ENCODE measurements at regions not wholly inside any gene's neighbourhood (a gene's known extent, or its start where the extent isn't known, plus 50 kb on each side); places are given as distances from the start of the nearest gene placed in this dataset.
A peak's percentile ranks its signal among the peaks of the same experiment; 100 is the strongest.

DNA sequence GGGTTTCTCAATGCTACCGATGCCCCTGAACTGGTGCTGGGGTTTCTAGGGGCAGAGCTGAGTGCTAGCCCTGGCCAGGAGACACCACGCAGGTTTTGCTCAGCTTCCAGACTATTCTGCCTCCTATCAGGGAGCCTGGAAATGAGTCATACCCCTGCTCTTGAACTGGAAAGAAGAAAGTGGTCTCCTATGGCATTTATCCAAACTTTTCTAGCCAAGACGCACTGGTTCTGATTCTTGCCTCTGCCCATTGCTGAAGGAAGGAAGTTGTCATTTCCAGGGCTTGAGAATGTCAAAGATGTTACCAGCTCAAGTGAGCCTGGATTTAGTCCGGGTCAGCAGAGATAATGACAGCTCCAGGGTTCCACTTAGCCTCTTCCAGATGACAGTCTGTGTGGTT lies 561.9 kb downstream of the CDK5RAP2 start:
- DNase-seq (ENCODE audit: low spot score) (no peak), ATAC-seq (peak; percentile 44)

DNA sequence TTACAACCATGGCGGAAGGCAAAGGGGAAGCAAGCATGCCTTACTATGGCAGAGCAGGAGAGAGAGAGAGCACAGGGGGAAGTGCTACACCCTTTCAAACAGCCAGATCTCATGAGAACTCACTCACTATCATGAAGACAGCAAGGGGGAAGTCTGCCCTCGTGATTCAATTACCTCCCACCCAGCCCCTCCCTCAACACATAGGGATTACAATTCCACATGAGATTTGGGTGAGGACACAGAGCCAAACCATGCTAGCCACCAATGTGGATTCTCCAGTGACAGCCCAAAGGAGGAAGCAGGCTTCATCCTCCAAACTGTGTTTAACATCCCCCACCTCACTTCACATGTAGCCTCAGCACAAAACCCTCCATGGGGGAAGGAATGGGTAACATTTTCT lies 563.7 kb downstream of the CDK5RAP2 start:
- ATAC-seq, result no peak
- DNase-seq (ENCODE audit: low spot score), result no peak

DNA sequence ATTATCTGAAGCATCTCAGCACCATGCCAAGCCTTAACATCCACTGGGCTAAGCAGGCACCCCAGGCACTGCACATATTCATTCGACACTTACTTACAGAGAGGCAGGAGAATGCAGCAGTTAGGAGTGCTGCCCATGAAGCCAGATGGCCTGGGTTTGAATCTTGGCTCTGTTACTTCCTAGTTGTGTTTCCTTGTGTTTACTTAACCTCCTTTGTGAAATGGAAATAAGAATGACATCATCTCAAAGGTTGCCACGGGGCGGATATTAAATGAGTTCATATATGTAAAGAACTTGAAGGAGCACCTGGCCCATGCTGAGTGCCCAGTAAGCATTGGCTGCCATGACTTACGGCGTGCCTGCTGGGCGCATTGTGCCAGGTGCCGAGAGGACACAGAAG lies 565.2 kb downstream of the CDK5RAP2 start:
- ATAC-seq, result no peak
- no peak for DNase-seq (ENCODE audit: low spot score)

DNA sequence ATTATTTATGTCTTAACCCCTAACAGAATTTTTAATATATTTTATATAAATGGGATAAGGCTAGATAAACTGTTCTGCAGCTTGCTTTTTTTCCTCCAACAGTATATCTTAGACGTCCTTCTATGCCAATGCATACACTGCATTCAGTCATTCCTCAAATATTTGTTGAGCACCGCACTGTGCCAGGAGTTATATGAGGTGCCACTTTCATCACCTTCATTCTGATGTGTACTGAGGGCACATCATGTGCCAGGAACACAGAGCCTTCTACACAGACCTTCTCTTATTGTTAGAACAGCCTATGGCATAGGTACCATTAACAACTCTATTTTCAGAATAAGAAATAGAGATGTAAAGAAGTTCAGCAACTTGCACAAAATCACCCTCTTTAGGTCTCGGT lies 570.1 kb downstream of the CDK5RAP2 start:
- no peak for DNase-seq (ENCODE audit: low spot score)
- no peak for ATAC-seq

DNA sequence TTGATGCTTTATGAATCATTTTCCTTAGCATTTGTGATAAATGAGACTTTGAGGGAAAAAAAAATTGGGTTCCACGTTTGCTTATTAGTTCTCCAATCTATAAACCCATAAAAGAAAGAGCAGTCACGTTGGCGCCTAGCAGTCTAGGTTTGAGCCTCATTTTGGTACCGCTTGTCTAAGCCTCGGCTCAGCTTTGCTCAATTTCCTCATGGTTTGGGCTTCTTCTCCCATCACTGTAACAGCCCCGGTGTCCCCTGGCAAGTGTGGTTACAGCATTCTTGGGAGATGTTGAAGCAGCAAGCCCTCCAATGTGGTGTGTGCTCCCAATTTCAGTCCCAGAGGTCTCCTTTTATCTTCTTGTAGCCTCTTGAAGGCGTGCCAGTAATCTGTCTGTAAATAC lies 578.4 kb downstream of the CDK5RAP2 start:
- ATAC-seq (no peak), DNase-seq (ENCODE audit: low spot score) (no peak)

DNA sequence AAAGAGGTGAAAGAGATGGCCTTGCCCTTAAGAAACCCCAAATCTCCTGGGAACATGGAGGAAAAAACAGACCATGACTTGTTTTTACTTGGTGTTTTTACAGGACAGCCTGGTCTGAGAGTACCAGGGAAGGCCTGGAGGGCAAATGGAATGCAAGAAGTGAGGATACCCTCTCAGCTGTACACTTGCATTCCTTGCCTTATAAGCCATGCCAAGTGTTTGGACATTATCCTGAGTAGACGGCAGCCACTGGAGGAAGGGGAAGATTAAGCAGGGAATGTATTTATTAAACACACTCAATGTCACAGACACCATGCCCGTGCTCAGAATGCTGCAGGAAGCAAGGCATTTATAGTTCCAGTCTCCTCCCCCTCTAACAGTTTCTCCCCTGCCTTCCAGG lies 581.4 kb downstream of the CDK5RAP2 start:
- DNase-seq (ENCODE audit: low spot score) (no peak), ATAC-seq (no peak)

DNA sequence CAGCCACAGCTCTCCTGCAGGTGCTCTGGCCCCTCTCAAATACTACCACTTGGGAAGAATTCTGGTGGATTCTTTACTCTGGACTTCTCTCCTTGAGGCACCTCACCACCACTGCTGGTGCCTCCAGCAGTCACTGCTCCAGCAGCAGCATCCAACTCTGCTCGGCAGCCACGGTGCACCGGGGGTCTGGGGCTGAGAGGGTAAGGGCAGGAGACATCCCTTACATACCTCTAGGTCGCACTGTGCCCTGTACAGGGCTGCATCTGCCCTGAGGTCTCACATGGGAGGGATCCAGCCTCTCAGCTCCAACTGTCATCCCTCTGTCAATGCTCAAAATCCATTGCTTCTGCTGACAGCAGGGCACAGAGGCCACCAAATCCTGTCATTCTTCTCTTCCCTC lies 588.2 kb downstream of the CDK5RAP2 start:
- ATAC-seq (no peak), DNase-seq (ENCODE audit: low spot score) (no peak)

DNA sequence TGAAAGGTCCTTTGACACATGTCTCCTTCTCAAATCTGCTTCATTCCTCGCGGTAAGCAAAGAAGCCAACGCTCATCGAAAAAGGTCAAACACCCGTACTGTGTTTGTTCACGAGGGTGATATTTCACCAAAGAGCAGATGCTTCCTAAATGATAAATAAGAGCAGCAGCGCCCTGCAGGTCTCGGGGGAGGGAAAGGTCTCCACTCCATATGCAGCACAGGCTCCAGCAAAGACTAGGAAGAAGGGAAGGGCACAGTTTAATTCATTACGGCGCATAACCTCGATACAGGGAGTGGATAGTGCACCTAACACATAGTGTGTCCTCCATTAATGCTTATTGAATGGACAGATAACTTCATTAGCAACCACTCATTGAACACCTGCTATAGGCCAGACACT lies 593.3 kb downstream of the CDK5RAP2 start:
- ATAC-seq (no peak), DNase-seq (ENCODE audit: low spot score) (no peak)

DNA sequence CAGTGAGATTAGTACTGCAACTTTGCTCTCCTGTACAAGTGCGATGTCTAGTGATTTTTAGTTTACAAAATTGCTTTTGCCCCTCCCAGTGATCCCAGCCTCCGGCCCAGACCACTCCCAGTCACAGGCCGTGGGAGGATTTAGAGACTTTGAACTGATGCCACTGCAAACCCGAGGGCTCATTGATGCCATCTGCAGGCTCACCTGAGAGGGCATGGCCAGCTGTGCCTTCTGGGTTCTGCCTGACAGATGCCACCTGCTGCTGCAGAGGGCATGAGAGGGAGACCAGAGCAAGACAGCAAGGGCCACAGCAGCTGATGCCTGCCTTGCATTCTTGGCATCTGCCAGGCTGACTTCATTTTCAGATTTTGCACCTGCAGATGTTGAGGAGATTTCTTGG lies 593.8 kb downstream of the CDK5RAP2 start:
- no peak for DNase-seq (ENCODE audit: low spot score)
- peak; percentile 73 for ATAC-seq

DNA sequence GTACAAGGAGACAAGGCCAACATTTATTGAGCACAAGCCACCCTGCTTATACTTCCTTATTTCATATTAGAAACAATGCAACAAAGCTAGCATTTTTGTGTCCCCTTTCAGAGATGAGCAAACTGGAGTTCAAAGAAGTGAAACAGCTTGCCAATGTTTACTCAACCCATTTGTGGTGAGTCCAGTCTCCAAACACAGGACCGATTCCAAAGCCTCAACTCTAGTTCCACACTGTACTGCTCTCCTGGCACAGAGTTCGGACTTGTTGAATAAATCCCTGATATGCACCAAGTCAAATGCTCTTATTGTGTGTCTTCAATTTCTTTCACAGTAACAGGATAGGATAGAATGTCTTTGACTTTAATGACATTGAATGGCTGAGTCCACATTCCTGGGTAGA lies 604.8 kb upstream of the BRINP1 start:
- ATAC-seq (peak; percentile 87), DNase-seq (ENCODE audit: low spot score) (no peak)

DNA sequence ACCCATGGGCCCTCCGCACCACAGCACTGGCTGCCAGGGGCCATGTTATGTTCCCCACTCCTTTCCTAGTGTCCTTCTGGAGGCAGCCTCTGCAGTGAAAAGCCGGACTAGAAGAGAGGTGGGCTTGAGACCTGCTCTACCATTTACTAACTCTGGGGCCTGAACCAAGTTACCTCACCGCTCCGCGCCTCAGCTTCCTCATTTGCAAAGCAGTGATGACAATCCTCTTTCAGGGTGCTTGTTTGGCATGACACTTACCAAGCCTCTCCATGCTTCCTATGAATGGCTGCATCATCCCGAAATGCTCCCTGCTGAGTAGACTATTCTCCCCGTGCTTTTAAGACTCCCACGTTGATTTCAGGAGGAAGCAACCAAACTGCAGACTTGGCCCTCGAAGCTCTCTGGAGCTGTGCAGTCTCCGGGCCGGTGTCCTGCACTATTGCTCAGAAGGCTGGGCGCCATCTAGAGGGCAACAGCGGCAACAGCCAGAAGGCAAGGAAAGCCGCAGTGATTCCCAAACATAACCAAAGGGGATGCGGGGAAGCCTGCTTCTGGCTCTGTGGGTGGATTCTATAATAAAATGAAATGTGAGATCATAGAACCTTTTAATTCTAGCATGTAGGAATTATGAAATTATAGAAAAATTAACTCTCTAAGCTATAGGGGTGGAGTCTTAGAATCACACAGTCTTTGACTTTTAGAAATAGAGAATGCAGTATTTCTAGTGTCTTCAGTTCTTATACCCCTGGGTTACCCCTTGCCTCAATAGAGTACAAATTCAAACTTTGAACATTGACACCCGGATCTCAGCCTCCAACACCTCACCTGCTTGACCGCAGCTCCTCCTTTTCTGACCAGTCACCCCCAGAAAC lies 599.8 kb upstream of the BRINP1 start:
- DNase-seq (ENCODE audit: low spot score), result peak; percentile 76
- peak; percentile 98 for ATAC-seq

DNA sequence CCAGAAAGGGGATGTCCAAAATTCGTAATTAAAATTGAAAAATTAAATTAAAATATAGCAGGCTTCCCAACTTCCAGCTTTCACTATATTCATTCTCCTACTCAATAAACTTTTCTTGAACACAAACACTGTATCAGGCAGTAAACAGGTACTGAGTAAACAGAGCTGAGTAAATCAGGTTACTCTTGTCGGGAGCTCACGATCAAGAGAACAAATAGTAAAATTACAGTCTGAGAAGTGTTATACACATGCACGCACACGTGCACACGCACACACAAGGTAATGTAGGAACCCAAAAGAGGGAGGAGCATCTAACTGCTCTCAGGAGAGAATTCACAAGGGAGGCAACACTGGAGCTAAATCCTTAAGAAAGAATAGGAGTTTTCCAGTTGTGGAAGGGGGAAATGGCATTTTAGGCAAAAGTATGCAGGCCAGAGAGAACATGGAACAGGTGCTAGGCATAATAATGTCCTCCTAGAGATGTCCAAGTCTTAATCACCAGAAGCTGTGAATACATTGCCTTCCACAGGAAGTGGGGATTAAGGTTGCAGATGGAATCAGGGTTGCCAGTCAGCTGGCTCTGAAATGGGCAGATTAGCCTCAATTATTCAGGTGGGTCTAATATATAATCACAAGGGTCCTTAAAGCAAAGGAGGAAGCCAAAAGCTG lies 598.8 kb upstream of the BRINP1 start:
- DNase-seq (ENCODE audit: low spot score), result no peak
- no peak for ATAC-seq

DNA sequence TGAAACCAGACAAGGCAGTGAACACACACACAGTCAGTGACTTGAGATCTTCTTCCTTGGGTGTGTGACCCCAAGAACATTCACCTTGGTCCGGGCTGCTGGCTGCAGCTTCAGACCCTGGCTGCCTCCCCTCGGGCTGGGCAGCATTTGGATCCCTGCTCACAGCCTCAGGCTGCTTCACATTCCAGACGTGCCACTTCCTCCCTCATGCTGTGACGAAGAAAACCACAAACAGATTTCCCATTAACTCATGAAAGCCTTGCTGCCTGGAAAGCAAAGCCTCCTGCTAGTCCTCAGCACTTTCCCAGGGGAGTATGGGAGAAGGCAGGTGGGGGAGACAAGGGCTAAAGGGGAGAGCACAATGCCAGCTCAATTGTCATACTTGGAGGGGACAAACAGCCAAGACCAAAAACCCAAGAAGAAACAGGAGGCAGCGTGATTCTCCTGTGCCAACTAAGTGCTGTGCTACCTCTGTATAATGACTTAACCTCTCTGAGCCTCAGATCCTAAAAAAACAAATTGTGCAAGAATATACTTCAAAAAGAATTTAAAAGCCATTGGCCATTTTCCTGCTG lies 594.6 kb upstream of the BRINP1 start:
- DNase-seq (ENCODE audit: low spot score) (no peak), ATAC-seq (no peak)

DNA sequence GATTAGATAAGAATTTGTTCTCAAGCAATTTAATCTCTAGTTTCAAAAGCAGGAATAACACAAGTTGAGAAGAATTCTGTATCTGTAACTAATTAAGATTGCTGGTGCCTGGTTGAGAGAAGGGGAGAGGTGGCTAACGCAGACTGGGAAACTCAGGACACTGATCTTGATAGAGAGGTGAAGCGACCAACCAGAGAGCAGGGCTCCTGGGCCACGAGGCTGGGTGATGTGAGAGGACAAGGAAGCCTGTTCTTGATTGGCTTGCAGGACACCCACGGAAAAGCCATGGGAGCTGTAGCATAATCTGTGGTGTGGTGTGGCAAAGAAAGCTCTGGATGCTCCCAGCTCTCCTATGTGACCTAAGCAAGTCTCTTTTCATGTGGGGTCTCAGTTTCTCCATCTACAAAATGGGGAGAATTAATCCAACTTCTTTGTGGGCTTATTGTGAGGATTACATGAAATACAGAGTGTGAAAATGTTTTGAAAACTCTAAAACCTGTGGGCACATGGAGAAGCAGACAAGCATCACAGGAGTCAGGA lies 594.1 kb upstream of the BRINP1 start:
- no peak for DNase-seq (ENCODE audit: low spot score)

DNA sequence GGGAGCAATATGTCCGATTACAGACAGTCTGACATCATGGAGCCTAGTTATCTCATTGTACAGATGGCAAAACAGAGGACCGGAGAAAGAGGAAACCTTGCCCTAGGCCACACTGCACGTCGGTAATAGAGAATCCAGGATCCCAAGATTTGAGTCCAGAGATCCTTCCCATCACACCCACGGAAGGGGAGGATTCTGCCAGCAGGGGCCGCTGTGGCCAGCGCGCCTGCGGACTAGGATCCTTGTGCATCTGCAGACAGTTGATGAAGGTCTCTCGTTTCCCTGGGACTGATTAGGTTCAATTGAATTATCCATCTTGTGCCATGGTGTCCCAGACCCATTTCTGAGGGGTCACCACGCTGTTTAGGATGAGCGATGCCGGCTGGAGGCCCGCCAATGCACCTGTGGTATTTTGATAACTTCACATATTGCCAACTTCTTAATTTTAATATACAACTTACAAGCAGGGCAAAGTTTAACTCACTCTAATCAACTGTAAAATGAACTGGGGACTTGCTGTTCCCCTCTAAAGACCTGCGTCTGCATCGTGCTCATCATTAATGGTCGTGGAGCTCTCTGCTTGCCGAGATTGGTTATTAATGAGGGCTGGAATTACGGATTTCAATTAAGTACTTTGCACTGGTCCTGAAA lies 592.7 kb upstream of the BRINP1 start:
- ATAC-seq (peak; percentile 96), DNase-seq (ENCODE audit: low spot score) (peak; percentile 57)

More for the DNA sequence above, 594.1 kb upstream of the BRINP1 start:
- no peak for ATAC-seq

DNA sequence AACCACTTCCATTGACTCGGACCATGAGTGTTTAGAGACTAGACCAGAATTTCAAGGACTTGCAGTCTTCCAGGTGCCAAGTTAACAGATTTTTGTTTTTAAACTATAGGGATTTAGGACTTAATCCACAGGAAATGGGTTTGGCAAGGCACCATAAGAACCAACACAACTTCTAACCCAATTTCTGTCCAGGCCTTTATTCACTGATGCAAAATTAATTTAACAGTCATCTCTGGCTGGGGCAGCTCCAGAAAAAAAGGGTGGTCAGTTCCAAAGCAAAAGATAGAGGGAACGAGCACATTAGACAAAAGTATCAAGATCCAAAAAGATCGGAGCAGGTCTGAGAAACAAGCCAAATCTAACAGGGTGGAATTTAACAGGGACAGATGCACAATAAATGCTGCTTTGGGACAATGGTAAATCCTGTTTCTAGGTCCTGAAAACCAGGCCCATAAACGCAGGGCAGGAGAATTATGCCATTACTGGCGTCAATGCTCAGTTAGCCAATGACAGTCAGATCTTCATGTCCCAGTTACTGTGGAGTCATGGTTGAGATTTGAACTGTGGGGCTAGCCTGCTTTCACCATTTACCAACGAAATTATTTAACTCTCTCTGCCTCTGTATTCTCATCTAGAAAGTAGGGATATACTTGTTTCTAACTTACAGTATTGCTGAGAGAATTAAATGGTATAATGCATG lies 590.8 kb upstream of the BRINP1 start:
- ATAC-seq (no peak), DNase-seq (ENCODE audit: low spot score) (no peak)

DNA sequence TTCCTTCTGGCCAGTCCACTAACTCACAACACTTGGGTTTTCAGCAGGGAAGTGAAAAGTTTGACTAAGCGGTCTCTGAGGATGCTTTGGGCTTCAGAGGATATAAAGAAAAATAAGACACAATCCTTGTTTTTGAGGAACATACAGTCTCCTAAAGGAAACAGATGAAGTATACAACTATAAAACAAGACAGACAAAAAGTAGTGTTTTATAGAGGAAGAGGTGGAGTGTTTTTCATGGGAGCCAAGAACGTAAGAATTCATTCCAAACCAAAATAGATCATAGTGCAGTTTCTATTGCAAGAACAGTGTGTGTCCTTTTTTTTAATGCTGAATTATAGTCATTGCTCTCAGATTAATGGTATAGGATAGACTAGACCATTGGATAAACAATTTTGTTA lies 586.9 kb upstream of the BRINP1 start:
- no peak for DNase-seq (ENCODE audit: low spot score)
- no peak for ATAC-seq

DNA sequence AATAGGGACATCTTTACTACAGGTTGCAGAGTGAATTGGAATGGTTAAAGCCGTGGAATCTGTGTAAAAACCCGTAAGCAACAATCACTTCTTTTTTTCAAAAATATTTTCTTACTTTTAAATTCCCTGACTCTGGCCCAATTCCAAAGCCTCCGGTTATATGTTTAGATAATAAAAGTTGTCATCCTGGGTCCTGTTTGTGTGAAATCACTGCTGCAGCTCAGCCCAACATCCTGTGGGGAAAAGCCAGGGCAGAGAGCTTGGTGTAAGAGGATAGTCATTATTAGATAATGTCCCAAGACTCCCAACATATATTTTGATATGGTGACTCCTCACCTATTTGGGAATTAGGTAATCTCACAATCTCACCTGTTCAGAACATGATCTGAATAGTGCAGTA lies 586.0 kb upstream of the BRINP1 start:
- DNase-seq (ENCODE audit: low spot score) (no peak), ATAC-seq (no peak)

DNA sequence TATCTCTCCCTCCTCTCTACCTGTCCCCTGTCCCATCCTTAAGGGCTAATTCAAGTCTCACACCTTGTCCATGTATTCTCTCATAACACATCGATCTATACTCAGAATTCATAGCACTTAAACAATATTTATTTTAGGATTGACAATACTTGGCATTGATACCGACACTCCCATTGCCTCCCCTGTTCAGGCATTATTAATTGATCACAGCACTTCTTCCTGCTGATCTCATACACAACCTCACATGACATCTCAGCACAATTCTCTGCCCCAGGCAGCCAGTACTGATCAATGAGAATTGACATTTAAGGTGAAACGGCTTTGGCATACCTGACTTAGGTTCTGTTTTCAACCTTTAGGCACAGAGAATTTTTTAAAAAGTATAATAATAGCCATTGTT lies 582.4 kb upstream of the BRINP1 start:
- ATAC-seq (no peak), DNase-seq (ENCODE audit: low spot score) (no peak)

DNA sequence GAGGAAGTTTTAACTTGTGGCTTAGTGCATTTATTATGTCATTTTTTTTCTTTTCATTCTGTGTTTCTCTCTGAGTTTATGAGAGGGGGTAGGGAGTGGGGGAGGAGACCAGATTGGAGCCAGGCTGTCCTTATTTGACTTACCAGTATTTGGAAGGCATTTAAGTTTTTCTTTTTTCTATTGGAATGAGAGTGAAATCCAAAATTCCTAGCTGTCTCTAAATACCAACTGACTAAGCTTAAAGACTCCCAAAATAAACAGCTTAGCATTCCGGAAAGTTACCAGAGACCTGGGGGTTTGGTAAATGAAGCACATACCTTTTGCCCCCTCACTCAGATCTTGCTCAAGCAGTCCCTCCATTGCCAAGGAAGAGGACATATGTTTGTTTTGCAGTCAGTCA lies 581.9 kb upstream of the BRINP1 start:
- DNase-seq (ENCODE audit: low spot score), result no peak
- no peak for ATAC-seq

DNA sequence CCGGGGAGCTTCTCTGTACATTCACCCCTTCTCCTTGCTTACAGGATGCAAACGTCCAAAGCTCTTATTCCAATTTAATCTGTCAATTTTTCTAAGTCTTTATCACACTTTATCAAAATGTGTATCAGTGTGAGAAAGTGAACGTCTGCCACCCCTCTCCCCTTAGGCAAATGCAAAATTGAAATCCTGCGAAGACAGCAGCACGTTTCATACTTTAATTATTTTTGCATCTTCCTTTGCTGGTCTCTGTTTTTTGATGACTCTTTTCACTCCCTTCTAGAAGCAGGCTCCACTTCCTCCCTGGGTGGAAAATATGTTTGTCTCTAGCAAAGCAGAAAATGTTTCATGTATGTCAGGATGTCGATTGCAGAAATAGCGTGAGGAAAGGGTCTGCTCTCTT lies 576.5 kb upstream of the BRINP1 start:
- no peak for ATAC-seq

More for the DNA sequence above, 576.5 kb upstream of the BRINP1 start:
- no peak for DNase-seq (ENCODE audit: low spot score)
